Neural progenitor cell (in vitro differentiated cells): ENCODE measurements at regions not wholly inside any gene's neighbourhood (a gene's known extent, or its start where the extent isn't known, plus 50 kb on each side); places are given as distances from the start of the nearest gene placed in this dataset.

Experiments used
- EZH2 ChIP-seq: fragments of 200-600 bp; sonication (generic); IDR thresholded peaks from 2 replicates; pipeline ENCODE4 v1.6.1; 2017; ENCODE audit warnings: antibody characterized with exemption, mild to moderate bottlenecking, moderate library complexity
- EZH2phosphoT487 ChIP-seq: fragments of 200-600 bp; sonication (generic); IDR thresholded peaks from 2 replicates; pipeline ENCODE4 v1.6.1; 2017; ENCODE audit warnings: antibody characterized with exemption
- TF ChIP-seq, protein P1 (sequence below): fragments of 200-600 bp; sonication (generic); IDR thresholded peaks from 2 replicates; pipeline ENCODE4 v1.5.1; 2017; ENCODE audit warnings: antibody characterized with exemption, mild to moderate bottlenecking

- TF ChIP-seq, protein P1, sequence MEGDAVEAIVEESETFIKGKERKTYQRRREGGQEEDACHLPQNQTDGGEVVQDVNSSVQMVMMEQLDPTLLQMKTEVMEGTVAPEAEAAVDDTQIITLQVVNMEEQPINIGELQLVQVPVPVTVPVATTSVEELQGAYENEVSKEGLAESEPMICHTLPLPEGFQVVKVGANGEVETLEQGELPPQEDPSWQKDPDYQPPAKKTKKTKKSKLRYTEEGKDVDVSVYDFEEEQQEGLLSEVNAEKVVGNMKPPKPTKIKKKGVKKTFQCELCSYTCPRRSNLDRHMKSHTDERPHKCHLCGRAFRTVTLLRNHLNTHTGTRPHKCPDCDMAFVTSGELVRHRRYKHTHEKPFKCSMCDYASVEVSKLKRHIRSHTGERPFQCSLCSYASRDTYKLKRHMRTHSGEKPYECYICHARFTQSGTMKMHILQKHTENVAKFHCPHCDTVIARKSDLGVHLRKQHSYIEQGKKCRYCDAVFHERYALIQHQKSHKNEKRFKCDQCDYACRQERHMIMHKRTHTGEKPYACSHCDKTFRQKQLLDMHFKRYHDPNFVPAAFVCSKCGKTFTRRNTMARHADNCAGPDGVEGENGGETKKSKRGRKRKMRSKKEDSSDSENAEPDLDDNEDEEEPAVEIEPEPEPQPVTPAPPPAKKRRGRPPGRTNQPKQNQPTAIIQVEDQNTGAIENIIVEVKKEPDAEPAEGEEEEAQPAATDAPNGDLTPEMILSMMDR = no peak
- no peak for TF ChIP-seq EZH2
- TF ChIP-seq EZH2phosphoT487 = no peak
Measured at GRCh38 chr6:14533446-14533845, 415.9 kb downstream of the CD83 start.
